ENCODE measurements at regions not wholly inside any gene's neighbourhood (a gene's known extent, or its start where the extent isn't known, plus 50 kb on each side); places are given as distances from the start of the nearest gene placed in this dataset.

GRCh38 chr17:73799096-73799495, 154.9 kb upstream of the SDK2 start:
- TF ChIP-seq CTCF (IDR thresholded peaks at IDR 0.05; ENCODE audit: low read length) = no peak
- no peak for TF ChIP-seq EZH2 (optimal IDR thresholded peaks at IDR 0.05; ENCODE audit: low read depth, low read length)
- TF ChIP-seq EZH2phosphoT487 (IDR thresholded peaks at IDR 0.05; ENCODE audit: low read length) = no peak

Data from MM.1S (cell line).